ENCODE measurements at regions not wholly inside any gene's neighbourhood (a gene's known extent, or its start where the extent isn't known, plus 50 kb on each side); places are given as distances from the start of the nearest gene placed in this dataset.

DNA sequence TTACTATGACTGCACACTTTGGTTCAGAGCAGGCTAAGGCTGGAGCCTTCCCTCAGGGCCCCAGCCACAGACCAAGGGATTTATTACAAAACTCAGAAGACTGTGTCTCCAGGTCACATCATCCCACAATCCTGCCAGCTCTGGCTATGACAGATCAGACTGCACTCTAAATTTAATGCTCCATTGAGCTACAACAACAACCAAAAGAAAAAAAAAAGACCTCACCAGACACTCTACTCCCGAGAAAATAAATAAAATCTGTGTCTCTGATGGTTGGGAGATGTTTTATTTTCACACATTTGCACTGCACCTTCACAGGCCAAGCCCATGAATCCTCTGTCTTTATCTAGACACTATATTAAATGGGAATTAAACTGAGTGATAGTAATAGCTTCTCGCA, 50.8 kb upstream of the CTNNB1 start:
- no peak for DNase-seq (ENCODE audit: low read depth)

DNA sequence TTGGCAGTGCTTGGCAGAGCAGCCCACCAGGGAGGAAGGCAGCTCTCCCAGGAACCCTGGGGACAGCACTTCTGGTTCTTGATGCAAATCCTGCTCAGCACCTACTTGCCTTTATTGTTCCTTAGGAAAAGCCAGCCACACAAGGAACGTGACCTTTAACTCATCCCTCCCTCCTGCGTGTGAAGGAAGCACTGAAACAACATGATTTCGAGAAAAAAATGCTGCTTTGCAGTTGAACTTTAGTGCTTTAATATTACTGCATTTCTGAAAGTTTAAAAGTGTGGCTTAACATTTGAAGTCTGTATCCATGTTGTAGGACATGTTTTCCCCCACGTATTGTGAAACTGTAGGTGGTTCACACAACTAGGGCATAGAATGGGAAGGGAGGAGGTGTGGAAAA, 50.4 kb upstream of the CTNNB1 start:
- DNase-seq (ENCODE audit: low read depth), result no peak

Measured in HS-5 (cell line).